GM10248 (cell line): ENCODE measurements at regions not wholly inside any gene's neighbourhood (a gene's known extent, or its start where the extent isn't known, plus 50 kb on each side); places are given as distances from the start of the nearest gene placed in this dataset.

ENCODE experiments used
- CTCF ChIA-PET: fragments of 300-600 bp; sonication (Branson Sonifier 250); formaldehyde crosslinking; extraction: SDS; loops from one replicate; lab custom pipeline; 2021; ENCODE audit warnings: antibody characterized with exemption; lab: Yijun Ruan, JAX
- POLR2A ChIA-PET: fragments of 350-650 bp; sonication (Branson Sonifier 250); formaldehyde crosslinking; extraction: SDS; loops from one replicate; lab custom pipeline; 2020; ENCODE audit warnings: antibody characterized with exemption; lab: Yijun Ruan, JAX
- DNase-seq: peaks from one replicate; pipeline ENCODE4 v3.0.0; 2012; ENCODE audit errors: extremely low spot score
- CTCF ChIP-seq: IDR thresholded peaks from 2 replicates; pipeline ENCODE4 v1.5.1; 2012; ENCODE audit warnings: mild to moderate bottlenecking, low read depth; ENCODE audit errors: extremely low read depth, missing control alignments, control extremely low read depth

DNA sequence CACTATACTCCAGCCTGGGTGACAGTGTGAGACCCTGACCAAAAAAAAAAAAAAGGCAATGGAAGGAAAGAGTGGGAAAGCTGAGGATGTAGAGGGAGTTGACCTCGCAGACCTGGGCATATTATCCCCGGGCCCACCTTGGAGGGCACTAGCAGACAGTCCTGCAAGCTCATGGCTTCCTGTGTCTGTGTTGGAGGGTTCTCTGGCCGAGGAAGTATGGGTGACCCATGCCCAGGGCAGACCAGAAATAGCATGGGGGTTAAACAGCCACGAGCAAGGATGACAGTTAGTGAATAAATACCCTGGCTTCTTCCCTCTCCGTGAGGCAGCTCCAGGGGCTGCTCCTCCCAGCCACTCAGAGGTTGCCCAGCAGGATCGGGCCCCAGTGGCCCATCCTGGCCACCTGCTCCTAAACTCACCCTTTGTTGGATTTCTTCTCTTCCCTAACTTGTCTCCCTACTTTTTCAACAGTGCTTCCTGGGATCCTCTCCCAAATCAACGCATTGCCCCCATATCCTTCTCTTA is 485.8 kb downstream of the ZNF536 start:
- ChIA-PET CTCF (no interaction called here), POLR2A (no interaction called here)
- TF ChIP-seq CTCF = no peak
- no peak for DNase-seq

GRCh38 chr19:30857388-30857787 is 485.2 kb downstream of the ZNF536 start:
- ChIA-PET POLR2A (no interaction called here), CTCF (no interaction called here)
- DNase-seq = no peak
- TF ChIP-seq CTCF = no peak

DNA sequence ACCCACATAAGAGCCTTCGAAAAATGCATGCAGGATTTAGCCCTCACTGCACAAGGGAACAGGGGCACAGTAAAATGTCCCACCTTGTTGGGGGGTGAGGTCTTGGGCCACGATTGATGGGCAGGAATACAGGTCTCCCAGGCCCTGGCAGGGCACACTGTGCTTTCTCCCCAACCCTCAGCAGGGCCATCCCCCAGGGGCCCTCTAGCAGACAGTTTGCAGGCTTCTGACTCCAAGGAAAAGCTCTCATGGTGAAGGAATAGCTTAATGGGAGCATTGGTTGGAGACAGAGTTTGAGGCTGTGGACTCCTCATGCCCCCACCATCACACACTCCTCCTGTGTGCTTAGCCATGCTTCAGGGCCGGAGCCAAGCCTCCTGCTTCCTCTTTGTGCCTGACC is 484.6 kb downstream of the ZNF536 start:
- POLR2A ChIA-PET = no interaction called here
- CTCF ChIA-PET = no interaction called here
- no peak for DNase-seq
- TF ChIP-seq CTCF = no peak

- no peak for DNase-seq
- no peak for TF ChIP-seq CTCF
- ChIA-PET CTCF (no interaction called here), POLR2A (no interaction called here)
Measured at GRCh38 chr19:30856376-30856775, 484.2 kb downstream of the ZNF536 start.

DNA sequence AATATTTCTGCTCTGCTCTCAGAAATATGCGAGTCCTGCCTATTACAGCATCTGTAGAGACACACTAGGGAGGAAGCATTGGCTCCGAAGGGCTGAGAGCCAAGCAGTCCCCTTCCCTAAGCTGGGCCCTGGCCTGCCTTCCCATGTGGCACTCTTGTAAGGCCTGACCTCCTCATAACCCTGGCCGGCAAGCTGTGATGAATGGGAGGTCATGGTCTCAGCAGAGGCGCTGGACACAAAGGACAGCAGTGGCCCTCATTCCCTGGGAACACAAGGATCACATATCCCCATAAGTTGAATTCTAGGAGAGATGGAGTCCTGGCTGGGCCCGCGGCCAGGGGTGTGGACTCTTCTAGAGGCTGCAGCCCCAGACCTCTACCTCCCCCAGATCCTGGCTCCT is 483.3 kb downstream of the ZNF536 start:
- ChIA-PET CTCF (no interaction called here), POLR2A (no interaction called here)
- TF ChIP-seq CTCF = no peak
- no peak for DNase-seq

DNA sequence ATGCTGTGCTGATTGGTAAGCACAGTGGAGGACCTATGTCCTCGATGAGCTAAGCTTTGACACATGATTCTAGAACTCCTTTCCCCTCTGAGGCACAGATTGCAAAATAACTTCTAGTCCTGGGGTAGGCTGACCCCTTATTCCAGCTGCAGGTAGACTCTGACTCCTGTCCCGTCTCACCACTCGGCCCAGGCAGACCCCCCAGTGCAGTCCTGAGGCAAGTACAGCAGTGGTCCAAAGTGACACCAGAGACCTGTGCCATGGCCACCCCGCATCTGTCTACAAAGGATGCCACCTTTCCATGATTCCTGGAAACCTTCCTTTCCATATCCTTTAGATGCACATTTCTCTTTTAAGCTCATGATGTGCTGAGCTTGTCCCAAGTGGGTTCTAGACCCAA is 482.5 kb downstream of the ZNF536 start:
- ChIA-PET CTCF (no interaction called here), POLR2A (no interaction called here)
- no peak for TF ChIP-seq CTCF
- DNase-seq = no peak

GRCh38 chr19:30854207-30854606 is 482.0 kb downstream of the ZNF536 start:
- no peak for DNase-seq
- TF ChIP-seq CTCF = no peak
- ChIA-PET POLR2A (no interaction called here), CTCF (no interaction called here)
